ENCODE measurements at regions not wholly inside any gene's neighbourhood (a gene's known extent, or its start where the extent isn't known, plus 50 kb on each side); places are given as distances from the start of the nearest gene placed in this dataset.

GRCh38 chr12:98229540-98229924 is 285.9 kb upstream of the TMPO start:
- ChIA-PET POLR2A (no interaction called here), CTCF (no interaction called here)
- no peaks in the 10 kb centered on the region for H3K36me3 ChIP-seq (replicated peaks in 1 of 2; ENCODE audit: control extremely low read depth in 1 of 2, control insufficient read depth in 1 of 2, extremely low read depth in 1 of 2, insufficient read depth in 2 of 2, low read length in 1 of 2)
- no peaks in the 10 kb centered on the region for H3K4me1 Mint-ChIP-seq
- TF ChIP-seq EZH2 (IDR thresholded peaks at IDR 0.05; ENCODE audit: borderline replicate concordance, insufficient read depth, low read depth, low read length, poor library complexity, severe bottlenecking), result no peak
- no peak for TF ChIP-seq CTCF (IDR thresholded peaks at IDR 0.05)
- DNase-seq, result no peak
- no peak overlapping the region for H3K27ac Mint-ChIP-seq
- H2AFZ ChIP-seq (ENCODE audit: insufficient read depth, low read depth, low read length, poor library complexity, severe bottlenecking), result no peak overlapping the region
- H3K4me3 Mint-ChIP-seq, result no peak overlapping the region
- intact Hi-C loops (cut with micrococcal nuclease), result no loop called here
- H3K4me2 ChIP-seq (replicated peaks; ENCODE audit: low read depth, low read length, poor library complexity, severe bottlenecking), result no peak overlapping the region
- H3K27me3 ChIP-seq (replicated peaks in 1 of 4; ENCODE audit: control extremely low read depth in 1 of 4, control insufficient read depth in 3 of 4, insufficient read depth in 4 of 4, low read length in 3 of 4), result no peaks in the 10 kb centered on the region
- no peaks in the 10 kb centered on the region for H3K79me2 ChIP-seq (ENCODE audit: control insufficient read depth, insufficient read depth, low read length)
- no peak overlapping the region for H3K27ac ChIP-seq (ENCODE audit: low read length in 2 of 2)
- no peaks in the 10 kb centered on the region for H3K4me1 ChIP-seq (ENCODE audit: control insufficient read depth in 2 of 2, insufficient read depth in 2 of 2, low read length in 2 of 2)
- H3K9ac ChIP-seq (ENCODE audit: low read length), result no peak overlapping the region
- no peaks in the 10 kb centered on the region for H3K9me3 ChIP-seq (ENCODE audit: control extremely low read depth in 1 of 3, control insufficient read depth in 2 of 3, insufficient read depth in 1 of 3, low read length in 2 of 3)
- ATAC-seq (ENCODE audit: low read depth), result no peak
- no peaks in the 10 kb centered on the region for H3K9me3 Mint-ChIP-seq (ENCODE audit: insufficient read depth)
- H3K4me3 ChIP-seq (ENCODE audit: control extremely low read depth in 1 of 5, extremely low read depth in 1 of 5, insufficient read depth in 1 of 5, low read depth in 2 of 5, low read length in 4 of 5), result no peak overlapping the region
- no peaks in the 10 kb centered on the region for H4K20me1 ChIP-seq (ENCODE audit: control insufficient read depth, insufficient read depth, low read length, poor library complexity, severe bottlenecking)
- no CpG with 5 or more reads among the region's 2 CpGs for WGBS (ENCODE audit: insufficient coverage)
- peaks cover 6% of the 10 kb centered on the region for H3K27me3 Mint-ChIP-seq

- no peaks in the 10 kb centered on the region for H3K4me1 Mint-ChIP-seq
- intact Hi-C loops (cut with micrococcal nuclease), result no loop called here
Observed at GRCh38 chr12:98232753-98233390, 282.5 kb upstream of the TMPO start.

More at GRCh38 chr12:98232753-98233390, 282.5 kb upstream of the TMPO start:
- DNase-seq (no peak), ATAC-seq (ENCODE audit: low read depth) (no peak)
- TF ChIP-seq CTCF (IDR thresholded peaks at IDR 0.05), result no peak
- TF ChIP-seq EZH2 (IDR thresholded peaks at IDR 0.05; ENCODE audit: borderline replicate concordance, insufficient read depth, low read depth, low read length, poor library complexity, severe bottlenecking), result no peak
- H3K36me3 ChIP-seq (replicated peaks in 1 of 2; ENCODE audit: control extremely low read depth in 1 of 2, control insufficient read depth in 1 of 2, extremely low read depth in 1 of 2, insufficient read depth in 2 of 2, low read length in 1 of 2), result no peaks in the 10 kb centered on the region
- no peak overlapping the region for H3K4me2 ChIP-seq (replicated peaks; ENCODE audit: low read depth, low read length, poor library complexity, severe bottlenecking)
- no peak overlapping the region for H3K27ac ChIP-seq (ENCODE audit: low read length in 2 of 2)
- H3K9ac ChIP-seq (ENCODE audit: low read length), result no peak overlapping the region
- H4K20me1 ChIP-seq (ENCODE audit: control insufficient read depth, insufficient read depth, low read length, poor library complexity, severe bottlenecking), result no peaks in the 10 kb centered on the region
- WGBS (ENCODE audit: insufficient coverage), result 73% methylated on average over 2 of the region's 3 CpGs
- CTCF ChIA-PET, result interaction anchor here (0.8 kb wide), 1 partner anchor 10 kb away, joined by 3 read pairs; no protein-coding TSS in a partner anchor
- no peak overlapping the region for H3K4me3 ChIP-seq (ENCODE audit: control extremely low read depth in 1 of 5, extremely low read depth in 1 of 5, insufficient read depth in 1 of 5, low read depth in 2 of 5, low read length in 4 of 5)
- H3K4me3 Mint-ChIP-seq, result no peak overlapping the region
- no peaks in the 10 kb centered on the region for H3K79me2 ChIP-seq (ENCODE audit: control insufficient read depth, insufficient read depth, low read length)
- H3K27me3 ChIP-seq (replicated peaks in 1 of 4; ENCODE audit: control extremely low read depth in 1 of 4, control insufficient read depth in 3 of 4, insufficient read depth in 4 of 4, low read length in 3 of 4), result no peaks in the 10 kb centered on the region
- peaks cover 0 to 4% (median 0%) of the 10 kb centered on the region in 3 donors for H3K9me3 ChIP-seq (ENCODE audit: control extremely low read depth in 1 of 3, control insufficient read depth in 2 of 3, insufficient read depth in 1 of 3, low read length in 2 of 3)
- H3K27me3 Mint-ChIP-seq, result peaks cover 4% of the 10 kb centered on the region
- POLR2A ChIA-PET, result no interaction called here
- H2AFZ ChIP-seq (ENCODE audit: insufficient read depth, low read depth, low read length, poor library complexity, severe bottlenecking), result no peak overlapping the region
- peaks cover 4% of the 10 kb centered on the region for H3K9me3 Mint-ChIP-seq (ENCODE audit: insufficient read depth)
- H3K27ac Mint-ChIP-seq, result no peak overlapping the region
- no peaks in the 10 kb centered on the region for H3K4me1 ChIP-seq (ENCODE audit: control insufficient read depth in 2 of 2, insufficient read depth in 2 of 2, low read length in 2 of 2)
